Activated CD4-positive, alpha-beta T cell treated with anti-CD3 and anti-CD28 coated beads, Interleukin-10, Interleukin-2, amounts not matched to agents 100 ng/mL and 50 ng/mL, durations not matched to agents 16 hours and 8 hours (primary cell): ENCODE measurements at regions not wholly inside any gene's neighbourhood (a gene's known extent, or its start where the extent isn't known, plus 50 kb on each side); places are given as distances from the start of the nearest gene placed in this dataset.
"Not testable (repeated sequence)": the region's sequence is repeated elsewhere in the genome, so short reads cannot be mapped to it uniquely, and the experiment has no call there.

Experiments
- DNase-seq: peaks from one replicate; pipeline ENCODE4 v3.0.0-alpha.2; 2020

DNA sequence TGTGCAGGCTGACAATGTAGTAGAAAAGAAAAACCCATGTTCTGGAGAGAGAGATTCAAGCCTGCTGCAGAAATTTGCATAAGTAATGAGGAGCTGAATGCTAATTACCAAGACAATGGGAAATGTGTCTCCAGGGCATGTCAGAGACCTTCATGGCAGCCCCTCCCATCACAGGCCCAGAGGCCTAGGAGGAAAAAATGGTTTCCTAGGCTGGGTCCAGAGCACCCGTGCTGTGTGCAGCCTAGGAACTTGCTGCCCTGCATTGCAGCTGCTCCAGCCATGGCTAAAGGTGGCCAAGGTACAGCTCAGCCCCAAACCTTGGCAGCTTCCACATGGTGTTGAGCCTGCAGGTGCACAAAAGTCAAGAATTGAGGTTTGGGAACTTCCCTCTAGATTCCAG is 402.3 kb downstream of the PRR32 start:
- not testable (repeated sequence) for DNase-seq

DNA sequence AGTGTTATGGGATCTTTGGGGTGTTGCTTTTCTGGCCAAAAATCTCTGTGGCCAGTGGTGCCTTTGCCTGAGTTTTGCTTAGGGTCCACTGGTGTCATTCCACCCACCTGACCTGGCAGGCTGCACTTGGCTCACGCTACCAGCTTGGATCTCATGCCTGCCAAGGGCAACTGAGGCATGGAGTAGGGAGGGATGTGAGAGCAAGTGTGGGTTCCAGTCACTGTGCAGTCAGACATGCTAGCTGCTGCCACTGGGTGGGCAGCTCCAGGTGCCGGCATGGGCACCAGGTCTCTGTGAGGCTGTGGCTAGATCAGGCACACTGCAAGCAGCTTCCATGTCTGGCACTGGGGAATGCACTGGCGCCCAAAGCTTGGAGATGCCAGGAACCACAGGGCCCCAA is 424.1 kb downstream of the PRR32 start:
- DNase-seq, result no peak

DNA sequence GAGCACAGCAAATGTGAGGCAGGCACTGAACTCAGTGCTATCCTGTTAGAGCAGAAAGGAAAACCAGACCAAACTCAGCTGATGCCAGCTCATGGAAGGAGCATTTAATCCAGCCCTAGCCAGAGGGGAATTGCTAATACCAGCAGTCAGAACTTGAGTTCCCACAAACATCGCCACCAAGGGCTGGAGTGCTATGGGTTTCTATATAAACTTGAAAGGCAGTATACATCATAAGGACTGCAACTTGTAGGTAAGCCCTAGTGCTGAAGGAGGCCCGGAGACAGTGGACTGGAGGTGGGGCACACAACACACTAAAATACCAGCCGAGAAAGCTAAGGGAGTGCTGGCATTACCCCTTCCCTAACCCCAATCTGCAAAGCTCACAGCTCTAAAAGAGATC is 440.2 kb downstream of the PRR32 start:
- DNase-seq, result no peak

DNA sequence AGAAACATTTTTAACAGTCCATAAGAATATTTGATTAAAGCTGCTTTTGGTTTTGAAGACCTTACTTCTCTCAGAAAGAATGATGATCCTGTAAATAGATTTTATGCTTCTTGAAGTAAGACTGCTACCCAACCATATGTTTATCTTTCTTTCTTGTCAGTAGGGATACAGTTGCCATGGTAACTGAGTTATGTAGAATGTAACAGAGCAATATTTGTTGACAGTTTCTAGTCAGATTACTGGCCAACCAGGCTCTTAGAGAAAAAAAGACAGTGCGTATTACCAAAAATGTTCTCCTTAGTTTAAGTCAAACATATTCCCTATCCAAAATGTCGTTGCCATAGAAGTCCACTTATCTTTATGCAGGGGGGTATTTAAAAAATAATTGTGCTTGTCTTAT is 456.8 kb downstream of the PRR32 start:
- DNase-seq, result no peak

DNA sequence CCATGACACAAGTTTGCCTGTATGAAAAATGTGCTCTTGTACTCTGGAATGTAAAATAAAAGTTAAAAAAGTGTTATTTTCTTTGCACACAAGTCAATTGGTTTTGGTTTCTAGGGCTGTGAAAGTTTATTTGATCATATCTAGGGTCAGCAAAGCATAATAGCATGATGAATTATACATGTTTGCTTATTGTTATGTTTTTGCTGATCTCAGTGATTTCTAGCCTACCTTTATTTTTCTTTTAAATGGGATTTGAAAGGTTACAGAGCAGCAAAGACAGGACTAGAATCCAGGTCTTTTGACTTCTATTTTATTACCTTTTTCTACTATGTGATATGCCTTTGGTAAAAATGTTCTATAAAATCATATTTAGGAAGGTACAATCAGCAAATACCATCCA is 481.0 kb downstream of the PRR32 start:
- no peak for DNase-seq

DNA sequence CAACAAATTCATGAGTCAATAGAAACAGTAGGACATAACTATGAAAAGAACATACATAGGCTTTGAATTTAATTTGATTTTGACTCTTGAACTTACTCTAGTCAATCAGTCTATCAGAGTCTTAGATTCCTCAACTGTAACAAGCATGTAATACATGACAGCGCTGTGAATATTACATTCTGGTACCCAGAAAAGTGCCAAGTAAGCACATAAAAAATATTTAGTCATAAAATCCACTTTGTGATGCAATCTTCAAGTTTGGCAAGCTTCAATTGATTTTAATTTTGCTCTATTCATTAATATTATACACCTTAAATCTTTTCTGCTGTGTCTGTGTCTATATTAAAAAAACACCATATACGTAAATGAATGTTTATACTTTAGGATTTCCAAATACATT is 483.3 kb downstream of the PRR32 start:
- DNase-seq, result no peak

DNA sequence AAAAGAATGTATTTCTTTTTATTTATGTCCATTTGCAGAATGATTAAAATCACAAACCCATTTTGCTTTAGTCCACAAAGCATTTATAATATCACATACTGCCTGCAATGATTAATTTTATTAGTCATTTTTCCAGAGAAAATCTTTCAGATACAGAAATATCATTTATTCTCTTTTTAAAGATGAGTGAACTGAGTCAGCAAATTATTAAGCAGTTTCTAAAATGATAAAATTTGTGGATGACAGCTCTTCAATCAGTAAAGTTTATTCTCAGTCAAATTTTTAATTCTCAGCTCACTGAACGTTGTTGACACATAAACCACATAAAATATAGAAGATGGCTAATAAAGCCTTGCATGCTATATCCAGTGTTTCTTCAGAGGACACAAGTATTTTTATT is 485.5 kb downstream of the PRR32 start:
- DNase-seq, result no peak

DNA sequence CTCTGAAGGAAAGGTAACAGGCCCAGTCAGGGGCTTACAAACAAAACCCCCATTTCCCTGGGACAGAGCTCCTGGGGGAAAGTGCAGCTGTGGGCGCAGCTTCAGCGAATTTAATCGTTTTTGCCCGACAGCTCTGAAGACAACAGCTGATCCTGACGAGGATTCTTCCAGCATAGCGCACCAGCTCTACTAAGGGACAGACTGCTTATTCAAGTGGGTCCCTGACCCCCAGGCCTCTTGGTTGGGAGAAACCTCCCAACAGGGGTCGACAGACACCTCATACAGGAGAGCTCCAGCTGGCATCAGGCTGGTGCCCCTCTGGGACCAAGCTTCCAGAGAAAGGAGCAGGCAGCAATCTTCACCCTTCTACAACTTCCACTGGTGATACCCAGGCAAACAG is 486.7 kb downstream of the PRR32 start:
- no peak for DNase-seq

DNA sequence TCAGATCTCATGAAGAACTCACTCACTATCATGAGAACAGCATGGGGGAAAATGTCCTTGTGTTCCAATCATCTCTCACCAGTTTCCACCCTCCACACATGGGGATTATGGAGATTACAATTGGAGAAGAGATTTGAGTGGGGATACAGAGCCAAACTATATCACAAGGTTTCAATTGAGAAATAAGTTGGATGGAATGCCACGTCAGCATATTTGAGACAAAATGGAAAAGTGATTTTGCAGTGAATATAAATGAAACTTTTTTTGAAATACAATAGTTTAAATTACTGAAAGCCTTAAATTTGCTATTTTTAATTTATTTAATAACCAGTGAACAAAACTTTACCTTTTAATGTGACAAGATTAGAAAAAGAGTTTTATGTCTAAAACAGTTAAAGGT is 494.1 kb downstream of the PRR32 start:
- no peak for DNase-seq

DNA sequence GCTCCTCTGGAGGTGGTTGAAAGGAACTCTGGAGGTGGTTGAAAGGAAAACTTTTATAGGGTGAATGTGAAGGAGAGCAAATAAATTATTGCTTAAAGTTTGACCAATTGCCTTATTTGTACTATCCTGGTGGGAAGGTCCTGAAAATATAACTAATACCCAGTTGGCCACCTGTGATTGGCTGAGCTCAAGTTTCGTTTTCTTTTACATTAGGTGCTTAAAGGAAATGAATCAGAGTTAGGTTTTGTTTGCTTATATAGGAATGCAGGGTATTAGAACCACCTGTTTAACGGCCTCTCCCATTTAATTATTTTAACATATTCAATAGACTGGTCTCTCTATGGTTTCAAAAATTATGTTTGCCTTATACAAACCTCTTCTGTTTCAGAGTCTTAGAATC is 497.6 kb downstream of the PRR32 start:
- no peak for DNase-seq

DNA sequence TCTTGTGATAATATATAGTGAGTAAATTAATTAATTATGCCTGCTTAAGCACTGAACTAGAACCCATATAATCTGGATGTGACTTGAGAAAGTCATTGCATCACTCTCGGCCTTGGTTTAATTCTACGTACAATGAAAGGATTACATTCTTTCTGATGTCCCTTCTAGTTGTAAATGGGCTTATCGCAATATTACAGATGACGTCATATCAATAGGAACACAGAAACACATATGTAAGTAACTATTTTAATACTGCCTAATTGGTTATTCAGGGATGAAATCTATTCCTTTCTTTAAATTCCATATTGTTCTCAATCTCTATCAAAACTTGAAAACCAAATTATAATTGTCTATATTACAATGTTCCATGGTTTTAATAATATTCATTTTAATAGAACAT is 504.6 kb downstream of the PRR32 start:
- DNase-seq, result no peak
